Heart left ventricle (tissue), 13 donors: ENCODE measurements at regions not wholly inside any gene's neighbourhood (a gene's known extent, or its start where the extent isn't known, plus 50 kb on each side); places are given as distances from the start of the nearest gene placed in this dataset.

ENCODE experiments used
- POLR2A ChIP-seq, 2 donors: fragments of 450-650 bp; IDR thresholded peaks; one replicate each; pipeline ENCODE4 v1.6.1; 2017; ENCODE audit warnings: antibody characterized with exemption in 2 of 2, mild to moderate bottlenecking in 2 of 2, moderate library complexity in 2 of 2
- TF ChIP-seq, protein P1 (sequence below), 12 donors: fragments of 200-600 bp; sonication (generic) in 4 of 12; IDR thresholded peaks; one replicate each; pipeline versions ENCODE4 v1.5.0 to v1.8.0; 2018 to 2022; ENCODE audit warnings: antibody characterized with exemption in 12 of 12, mild to moderate bottlenecking in 5 of 12
- donor health status: ischemic (EF 13 %, LVEDD 7.1; RV severe dilation, severe dysfunction).
- donor health status: DM: no; HTN: yes; CAD: no.
- donor health status: DM: no; HTN: no; CAD: no.
- donor health status: ischemic (EF 25% LVEDD 6.9; RV normal size, moderate dysfunction).
- donor health status: ischemic (EF 25% LVEDD 5.7; RV mildly dilated, moderate dysfunction).
- donor health status: ischemic (EF 35%, LVEDD 5.7; RV mildly dilated, moderate dysfunction).
- donor health status: nonischemic (EF 11% LVEDD 7.7; RV severe dilation, severe dysfunction).
- donor health status: DM: yes; HTN: yes; CAD: no.
- donor health status: PGD.
- donor health status: ischemic (EF 29% LVEDD 5.4; RV normal size, mild dysfunction).
- donor health status: nonischemic (EF 23%, LVEDD 6.1; RV moderate dilation, normal function).

GRCh38 chr1:168833362-168833761 lies 104.4 kb upstream of the DPT start:
- TF ChIP-seq, protein P1, sequence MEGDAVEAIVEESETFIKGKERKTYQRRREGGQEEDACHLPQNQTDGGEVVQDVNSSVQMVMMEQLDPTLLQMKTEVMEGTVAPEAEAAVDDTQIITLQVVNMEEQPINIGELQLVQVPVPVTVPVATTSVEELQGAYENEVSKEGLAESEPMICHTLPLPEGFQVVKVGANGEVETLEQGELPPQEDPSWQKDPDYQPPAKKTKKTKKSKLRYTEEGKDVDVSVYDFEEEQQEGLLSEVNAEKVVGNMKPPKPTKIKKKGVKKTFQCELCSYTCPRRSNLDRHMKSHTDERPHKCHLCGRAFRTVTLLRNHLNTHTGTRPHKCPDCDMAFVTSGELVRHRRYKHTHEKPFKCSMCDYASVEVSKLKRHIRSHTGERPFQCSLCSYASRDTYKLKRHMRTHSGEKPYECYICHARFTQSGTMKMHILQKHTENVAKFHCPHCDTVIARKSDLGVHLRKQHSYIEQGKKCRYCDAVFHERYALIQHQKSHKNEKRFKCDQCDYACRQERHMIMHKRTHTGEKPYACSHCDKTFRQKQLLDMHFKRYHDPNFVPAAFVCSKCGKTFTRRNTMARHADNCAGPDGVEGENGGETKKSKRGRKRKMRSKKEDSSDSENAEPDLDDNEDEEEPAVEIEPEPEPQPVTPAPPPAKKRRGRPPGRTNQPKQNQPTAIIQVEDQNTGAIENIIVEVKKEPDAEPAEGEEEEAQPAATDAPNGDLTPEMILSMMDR (IDR thresholded peaks at IDR 0.05) = no peak
- no peak for TF ChIP-seq POLR2A (IDR thresholded peaks at IDR 0.05)
